Liver (tissue), 8 donors: ENCODE measurements at regions not wholly inside any gene's neighbourhood (a gene's known extent, or its start where the extent isn't known, plus 50 kb on each side); places are given as distances from the start of the nearest gene placed in this dataset.

Experiments used
- DNase-seq: peaks from one replicate; pipeline ENCODE4 v3.0.0-alpha.2; 2017; ENCODE audit warnings: low spot score
- H3K27ac ChIP-seq, 2 donors: one replicate each; pipeline ENCODE4 v1.7.0; 2013; ENCODE audit warnings: inconsistent platforms in 2 of 2, low read length in 2 of 2, control low read depth in 1 of 2, low read depth in 1 of 2, mild to moderate bottlenecking in 1 of 2
- H3K27me3 ChIP-seq, 4 donors: one replicate each; pipeline versions ENCODE4 v1.6.1 to v1.7.0; 2013; ENCODE audit warnings: low read length in 3 of 4, inconsistent platforms in 1 of 4, mild to moderate bottlenecking in 1 of 4, moderate library complexity in 1 of 4; ENCODE audit not compliant: control insufficient read depth in 4 of 4, insufficient read depth in 4 of 4
- H3K36me3 ChIP-seq, 4 donors: one replicate each; pipeline versions ENCODE4 v1.6.1 to v1.7.0; 2013; ENCODE audit warnings: low read length in 3 of 4, mild to moderate bottlenecking in 3 of 4, low read depth in 1 of 4, moderate library complexity in 1 of 4; ENCODE audit not compliant: control insufficient read depth in 4 of 4, insufficient read depth in 3 of 4
- H3K4me1 ChIP-seq, 4 donors: one replicate each; pipeline versions ENCODE4 v1.6.1 to v1.7.0; 2013; ENCODE audit warnings: low read length in 3 of 4, mild to moderate bottlenecking in 3 of 4, moderate library complexity in 1 of 4; ENCODE audit not compliant: control insufficient read depth in 4 of 4, insufficient read depth in 4 of 4
- H3K4me3 ChIP-seq, 3 donors: one replicate each; pipeline versions ENCODE4 v1.6.1 to v1.7.0; 2013; ENCODE audit warnings: low read length in 3 of 3, control low read depth in 1 of 3, low read depth in 1 of 3, mild to moderate bottlenecking in 1 of 3
- H3K9ac ChIP-seq, 2 donors: one replicate each; pipeline ENCODE4 v1.7.0; 2013; ENCODE audit warnings: low read length in 2 of 2, mild to moderate bottlenecking in 2 of 2, moderate library complexity in 2 of 2, control low read depth in 1 of 2, low read depth in 1 of 2
- H3K9me3 ChIP-seq, 4 donors: one replicate each; pipeline versions ENCODE4 v1.6.1 to v1.7.0; 2013; ENCODE audit warnings: low read length in 3 of 4; ENCODE audit not compliant: control insufficient read depth in 4 of 4
- ATF3 ChIP-seq: IDR thresholded peaks from 2 replicates; pipeline ENCODE4 v1.6.1; 2016; ENCODE audit warnings: antibody characterized with exemption
- CTCF ChIP-seq: fragments of 150-350 bp; IDR thresholded peaks from 2 replicates; pipeline ENCODE4 v1.5.1; 2017; ENCODE audit warnings: improper control_type of control experiment, low read depth, low read length; ENCODE audit not compliant: missing input control
- EGR1 ChIP-seq, 2 donors: IDR thresholded peaks; 2 replicates each; pipeline ENCODE4 v1.6.1; 2016 to 2018; ENCODE audit warnings: antibody characterized with exemption in 2 of 2, low read depth in 2 of 2
- FOXA1 ChIP-seq: IDR thresholded peaks from 2 replicates; pipeline ENCODE4 v1.6.1; 2016; ENCODE audit warnings: antibody characterized with exemption
- FOXA2 ChIP-seq: IDR thresholded peaks from 2 replicates; pipeline ENCODE4 v1.6.1; 2016; ENCODE audit warnings: antibody characterized with exemption
- GABPA ChIP-seq, 2 donors: IDR thresholded peaks in 1 of 2; conservative IDR thresholded peaks in 1 of 2; 2 replicates each; pipeline ENCODE4 v1.6.1; 2016; ENCODE audit warnings: antibody characterized with exemption in 2 of 2, mild to moderate bottlenecking in 1 of 2, moderate library complexity in 1 of 2
- HNF4A ChIP-seq, 2 donors: conservative IDR thresholded peaks; 2 replicates each; pipeline ENCODE4 v1.6.1; 2016; ENCODE audit warnings: antibody characterized with exemption in 2 of 2, mild to moderate bottlenecking in 2 of 2
- HNF4G ChIP-seq: IDR thresholded peaks from 2 replicates; pipeline ENCODE4 v1.6.1; 2016; ENCODE audit warnings: antibody characterized with exemption
- JUND ChIP-seq, 2 donors: IDR thresholded peaks; 2 replicates each; pipeline ENCODE4 v1.6.1; 2016; ENCODE audit warnings: antibody characterized with exemption in 2 of 2
- MAX ChIP-seq: IDR thresholded peaks from 2 replicates; pipeline ENCODE4 v1.6.1; 2016; ENCODE audit warnings: antibody characterized with exemption
- NR2F2 ChIP-seq: IDR thresholded peaks from 2 replicates; pipeline ENCODE4 v1.6.1; 2016; ENCODE audit warnings: antibody characterized with exemption
- RAD21 ChIP-seq, 2 donors: IDR thresholded peaks; 2 replicates each; pipeline ENCODE4 v1.6.1; 2016; ENCODE audit warnings: antibody characterized with exemption in 2 of 2, mild to moderate bottlenecking in 2 of 2
- REST ChIP-seq: IDR thresholded peaks from 2 replicates; pipeline ENCODE4 v1.6.1; 2016; ENCODE audit warnings: antibody characterized with exemption, mild to moderate bottlenecking
- RXRA ChIP-seq, 2 donors: IDR thresholded peaks; 2 replicates each; pipeline ENCODE4 v1.6.1; 2017 to 2018; ENCODE audit warnings: antibody characterized with exemption in 2 of 2, mild to moderate bottlenecking in 1 of 2
- SP1 ChIP-seq: IDR thresholded peaks from 2 replicates; pipeline ENCODE4 v1.6.1; 2018; ENCODE audit warnings: antibody characterized with exemption, mild to moderate bottlenecking
- TAF1 ChIP-seq: conservative IDR thresholded peaks from 2 replicates; pipeline ENCODE4 v1.6.1; 2016; ENCODE audit warnings: antibody characterized with exemption, mild to moderate bottlenecking
- YY1 ChIP-seq: IDR thresholded peaks from 2 replicates; pipeline ENCODE4 v1.6.1; 2016; ENCODE audit warnings: antibody characterized with exemption, mild to moderate bottlenecking
- ZBTB33 ChIP-seq: IDR thresholded peaks from 2 replicates; pipeline ENCODE4 v1.6.1; 2016; ENCODE audit warnings: antibody characterized with exemption
- WGBS: extraction: QIAGEN DNeasy Blood & Tissue Kit; methylation state at CpG from one replicate; pipeline ENCODE4 v1.1.7; 2013; 5-methylcytosine and 5-hydroxymethylcytosine counted together
- donor health status: healthy.
- donor health status: healthy.
- donor health status: healthy.
- donor health status: healthy.
- donor health status: healthy.

- Histone ChIP-seq H3K9ac (no peak overlapping the region), H3K9me3 (no peaks in the 10 kb centered on the region), H3K27ac (no peak overlapping the region), H3K4me1 (no peaks in the 10 kb centered on the region), H3K36me3 (no peaks in the 10 kb centered on the region), H3K4me3 (no peak overlapping the region), H3K27me3 (peaks cover 0 to 3% (median 0%) of the 10 kb centered on the region in 4 donors)
- TF ChIP-seq SP1, result no peak
- no peak for TF ChIP-seq FOXA1
- TF ChIP-seq NR2F2, result no peak
- no peak for TF ChIP-seq HNF4G
- no peak for TF ChIP-seq RXRA (IDR thresholded peaks at IDR 0.05)
- no peak for TF ChIP-seq ZBTB33
- no peak for TF ChIP-seq MAX
- TF ChIP-seq ATF3, result no peak
- TF ChIP-seq JUND (IDR thresholded peaks at IDR 0.05), result no peak
- TF ChIP-seq REST, result no peak
- TF ChIP-seq GABPA (IDR thresholded peaks at IDR 0.05 in 1 of 2, conservative IDR thresholded peaks at IDR 0.05 in 1 of 2), result no peak
- TF ChIP-seq EGR1 (IDR thresholded peaks at IDR 0.05; ENCODE audit: low read depth in 2 of 2), result no peak
- TF ChIP-seq TAF1, result no peak
- no peak for TF ChIP-seq CTCF
- TF ChIP-seq FOXA2, result no peak
- TF ChIP-seq HNF4A (conservative IDR thresholded peaks at IDR 0.05), result no peak
- TF ChIP-seq RAD21 (IDR thresholded peaks at IDR 0.05), result no peak
- WGBS, result 77% methylated on average over 4 of the region's 4 CpGs
- DNase-seq, result no peak
Observed at GRCh38 chr4:138663883-138664282, 351.7 kb upstream of the NOCT start.

GRCh38 chr4:138659812-138660316, 355.7 kb upstream of the NOCT start:
- Histone ChIP-seq H3K27me3 (no peaks in the 10 kb centered on the region), H3K36me3 (no peaks in the 10 kb centered on the region), H3K4me1 (no peaks in the 10 kb centered on the region), H3K9ac (no peak overlapping the region), H3K9me3 (no peaks in the 10 kb centered on the region), H3K27ac (no peak overlapping the region), H3K4me3 (no peak overlapping the region)
- no peak for DNase-seq
- WGBS, result 87% methylated on average over 6 of the region's 6 CpGs
- no peak for TF ChIP-seq RXRA (IDR thresholded peaks at IDR 0.05)
- no peak for TF ChIP-seq REST
- TF ChIP-seq JUND (IDR thresholded peaks at IDR 0.05), result no peak
- no peak for TF ChIP-seq NR2F2
- no peak for TF ChIP-seq GABPA (IDR thresholded peaks at IDR 0.05 in 1 of 2, conservative IDR thresholded peaks at IDR 0.05 in 1 of 2)
- no peak for TF ChIP-seq TAF1
- no peak for TF ChIP-seq YY1
- TF ChIP-seq FOXA2, result no peak
- TF ChIP-seq EGR1 (IDR thresholded peaks at IDR 0.05; ENCODE audit: low read depth in 2 of 2), result no peak
- no peak for TF ChIP-seq SP1
- no peak for TF ChIP-seq CTCF
